Spleen (tissue), 11 donors: ENCODE measurements at regions not wholly inside any gene's neighbourhood (a gene's known extent, or its start where the extent isn't known, plus 50 kb on each side); places are given as distances from the start of the nearest gene placed in this dataset.

Source experiments
- DNase-seq: peaks from one replicate; pipeline ENCODE4 v3.0.0-alpha.2; 2020
- H3K27ac ChIP-seq, 8 donors: fragments of 200-600 bp; sonication (generic) in 7 of 8; 1 replicate in 4 of 8; 2 replicates in 4 of 8; pipeline versions ENCODE4 v1.5.0 to v1.8.0; 2016 to 2021; ENCODE audit warnings: inconsistent platforms in 4 of 8, mild to moderate bottlenecking in 4 of 8, moderate library complexity in 1 of 8
- H3K27me3 ChIP-seq, 7 donors: fragments of 200-600 bp; sonication (generic) in 6 of 7; replicated peaks in 1 of 7; 1 replicate in 4 of 7; 2 replicates in 3 of 7; pipeline versions ENCODE4 v1.5.0 to v1.8.0; 2016 to 2021; ENCODE audit warnings: inconsistent platforms in 3 of 7, mild to moderate bottlenecking in 1 of 7
- H3K36me3 ChIP-seq, 6 donors: fragments of 200-600 bp; sonication (generic) in 5 of 6; 1 replicate in 4 of 6; 2 replicates in 2 of 6; pipeline versions ENCODE4 v1.5.0 to v1.8.0; 2016 to 2021; ENCODE audit warnings: inconsistent platforms in 2 of 6
- H3K4me1 ChIP-seq, 6 donors: fragments of 200-600 bp; sonication (generic) in 5 of 6; 1 replicate in 3 of 6; 2 replicates in 3 of 6; pipeline versions ENCODE4 v1.5.0 to v1.8.0; 2016 to 2021; ENCODE audit warnings: inconsistent platforms in 3 of 6
- H3K4me3 ChIP-seq, 8 donors: fragments of 200-600 bp; sonication (generic) in 7 of 8; 1 replicate in 4 of 8; 2 replicates in 4 of 8; pipeline versions ENCODE4 v1.5.0 to v1.8.0; 2016 to 2021; ENCODE audit warnings: inconsistent platforms in 4 of 8, mild to moderate bottlenecking in 4 of 8, moderate library complexity in 2 of 8
- H3K9me3 ChIP-seq, 8 donors: fragments of 200-600 bp; sonication (generic) in 7 of 8; 1 replicate in 4 of 8; 2 replicates in 4 of 8; pipeline versions ENCODE4 v1.5.0 to v1.8.0; 2016 to 2021; ENCODE audit warnings: inconsistent platforms in 4 of 8
- CTCF ChIP-seq, 11 experiments: fragments of 200-600 bp in 7 of 11; fragments of 450-650 bp in 4 of 11; sonication (generic) in 4 of 11; IDR thresholded peaks in 8 of 11; conservative IDR thresholded peaks in 3 of 11; 1 replicate in 7 of 11; 2 replicates in 4 of 11; pipeline versions ENCODE4 v1.4.0 to v1.8.0; 2016 to 2021; ENCODE audit warnings: antibody characterized with exemption in 11 of 11, inconsistent platforms in 4 of 11, mild to moderate bottlenecking in 1 of 11
- POLR2A ChIP-seq, 3 donors: fragments of 450-650 bp; IDR thresholded peaks; one replicate each; pipeline ENCODE4 v1.5.1; 2017; ENCODE audit warnings: antibody characterized with exemption in 3 of 3, mild to moderate bottlenecking in 1 of 3
- POLR2AphosphoS5 ChIP-seq, 3 donors: sonication (generic); formaldehyde crosslinking; IDR thresholded peaks; one replicate each; pipeline ENCODE4 v1.5.1; 2017; ENCODE audit warnings: antibody characterized with exemption in 3 of 3
- WGBS, 5 donors: extraction: QIAGEN DNeasy Blood & Tissue Kit in 3 of 5; methylation state at CpG; one replicate each; pipeline versions ENCODE4 v1.1.5 to v1.1.7; 2013 to 2018; 5-methylcytosine and 5-hydroxymethylcytosine counted together
- intact Hi-C: fragments of 100-400 bp; cut with DNase I; formaldehyde crosslinking; loops from one replicate; pipeline ENCODE4 v1.15.0; 2023; ENCODE audit warnings: low total_unique reads
- donor health status: healthy with polysubstance abuse.
- donor health status: DM: no; HTN: no; CAD: no; lungs with moderate emphysema.
- donor health status: DM: no; HTN: no; CAD: no.
- donor health status: Bipolar disorder and iron deficiency.
- donor health status: healthy.
- donor health status: DM: no; HTN: no; CAD: no.
- donor health status: DM: yes; HTN: yes; CAD: no.

GRCh38 chr1:22267413-22268175 is 124.7 kb upstream of the WNT4 start:
- 58 to 81% (median 77%) methylated on average over 10 to 22 of the region's 22 CpGs for WGBS, 5 donors
- H3K36me3 ChIP-seq: no peaks in the 10 kb centered on the region
- peaks cover 0 to 43% (median 0%) of the 10 kb centered on the region in 7 donors for H3K27me3 ChIP-seq
- H3K9me3 ChIP-seq: no peaks in the 10 kb centered on the region
- no peak for TF ChIP-seq CTCF (IDR thresholded peaks at IDR 0.05 in 8 of 11, conservative IDR thresholded peaks at IDR 0.05 in 3 of 11)
- TF ChIP-seq POLR2A (IDR thresholded peaks at IDR 0.05): no peak
- no peak for TF ChIP-seq POLR2AphosphoS5 (IDR thresholded peaks at IDR 0.05)
- intact Hi-C loops: no loop called here
- no peak for DNase-seq
- H3K4me3 ChIP-seq: no peak overlapping the region
- H3K4me1 ChIP-seq: no peaks in the 10 kb centered on the region
- no peak overlapping the region for H3K27ac ChIP-seq

DNA sequence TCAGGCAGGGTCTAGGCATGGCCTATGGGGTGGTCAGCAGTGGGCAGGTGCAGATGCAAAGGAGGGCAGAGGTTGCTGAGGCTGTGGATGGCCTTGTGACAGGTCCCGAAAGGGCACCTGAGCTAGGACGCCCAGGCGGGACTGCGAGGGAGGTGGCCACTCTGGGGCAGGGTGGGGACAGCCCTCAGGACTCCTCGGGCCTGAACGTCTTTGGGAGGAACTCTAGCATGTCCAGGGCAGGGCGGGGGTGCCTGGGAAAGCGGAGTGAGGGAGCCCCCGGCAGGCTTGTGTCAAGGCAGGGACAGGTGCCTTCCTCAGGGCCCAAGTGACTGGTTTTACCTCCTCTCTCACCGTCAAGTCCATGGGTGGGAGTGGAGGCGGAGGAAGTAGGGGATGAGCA is 125.4 kb upstream of the WNT4 start:
- H3K36me3 ChIP-seq: no peaks in the 10 kb centered on the region
- 68 to 89% (median 75%) methylated on average over 11 of the region's 11 CpGs for WGBS, 5 donors
- H3K4me3 ChIP-seq: no peak overlapping the region
- H3K27ac ChIP-seq: no peak overlapping the region
- TF ChIP-seq POLR2AphosphoS5 (IDR thresholded peaks at IDR 0.05): no peak
- no peak for TF ChIP-seq POLR2A (IDR thresholded peaks at IDR 0.05)
- no peak for TF ChIP-seq CTCF (IDR thresholded peaks at IDR 0.05 in 8 of 11, conservative IDR thresholded peaks at IDR 0.05 in 3 of 11)
- H3K4me1 ChIP-seq: no peaks in the 10 kb centered on the region
- no peak for DNase-seq
- no peaks in the 10 kb centered on the region for H3K9me3 ChIP-seq
- peaks cover 0 to 40% (median 0%) of the 10 kb centered on the region in 7 donors for H3K27me3 ChIP-seq
- intact Hi-C loops: no loop called here

GRCh38 chr1:22271847-22272801 is 129.2 kb upstream of the WNT4 start:
- Histone ChIP-seq H3K27ac (no peak overlapping the region), H3K27me3 (peaks cover 0 to 28% (median 0%) of the 10 kb centered on the region in 7 donors), H3K9me3 (no peaks in the 10 kb centered on the region), H3K4me1 (no peaks in the 10 kb centered on the region), H3K36me3 (no peaks in the 10 kb centered on the region), H3K4me3 (no peak overlapping the region)
- TF ChIP-seq POLR2AphosphoS5 (IDR thresholded peaks at IDR 0.05) (no peak), POLR2A (IDR thresholded peaks at IDR 0.05) (no peak)
- 67 to 84% (median 78%) methylated on average over 8 of the region's 8 CpGs for WGBS, 5 donors
- intact Hi-C loops: loop anchor here (10.0 kb wide), 1 partner anchor 137 kb away; no protein-coding TSS in a partner anchor
- DNase-seq: no peak

DNA sequence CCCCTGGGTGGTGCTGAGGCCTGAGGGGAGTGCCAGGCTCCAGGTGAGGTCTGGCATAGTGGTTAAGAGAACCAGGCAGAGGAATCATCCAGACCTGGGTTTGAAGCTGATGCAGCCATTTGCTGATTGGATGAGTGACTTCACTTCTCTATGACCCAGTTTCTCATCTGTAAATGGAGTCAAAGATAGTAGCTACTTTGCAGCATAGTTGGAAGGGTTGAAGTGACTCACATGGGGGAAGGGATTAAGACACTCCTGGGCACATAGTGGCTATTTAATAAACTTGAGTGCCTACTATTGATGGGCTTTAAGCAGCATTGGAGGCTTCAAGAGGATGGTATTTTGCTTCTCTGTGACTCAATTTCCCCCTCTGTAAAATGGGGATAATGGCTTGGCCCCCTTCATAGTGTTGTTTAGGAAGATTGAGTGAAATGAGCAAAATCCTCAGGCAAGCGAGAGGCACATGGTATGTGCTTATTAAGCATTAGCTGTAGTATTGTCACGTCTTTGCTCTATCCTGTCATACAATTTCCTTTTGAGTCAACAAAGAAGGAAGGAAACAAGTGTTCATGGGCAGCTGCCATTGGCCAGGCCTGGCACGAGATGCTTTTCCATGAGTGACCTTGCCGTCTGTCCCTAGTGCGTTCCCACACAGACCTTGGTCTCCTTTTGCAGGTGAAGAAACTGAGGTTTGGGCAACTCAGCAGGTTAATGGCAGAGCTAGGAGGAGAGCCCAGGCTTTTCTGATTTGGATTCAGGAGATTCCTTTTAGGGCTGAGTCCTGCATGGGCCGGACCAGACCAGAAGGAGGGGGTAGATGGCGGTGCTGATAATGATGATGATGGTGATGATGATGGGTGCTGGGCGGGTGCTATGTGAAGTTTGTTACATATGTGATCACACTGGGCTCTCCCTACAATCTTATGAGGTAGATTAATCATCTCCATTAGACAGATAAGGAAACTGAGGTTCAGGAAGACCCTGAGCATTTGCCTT is 131.1 kb upstream of the WNT4 start:
- WGBS, 5 donors: 60 to 72% (median 67%) methylated on average over 8 of the region's 8 CpGs
- intact Hi-C loops: loop anchor here (10.0 kb wide), 1 partner anchor 139 kb away; no protein-coding TSS in a partner anchor
- H3K36me3 ChIP-seq: no peaks in the 10 kb centered on the region
- TF ChIP-seq POLR2AphosphoS5 (IDR thresholded peaks at IDR 0.05) (no peak), POLR2A (IDR thresholded peaks at IDR 0.05) (no peak), CTCF (IDR thresholded peaks at IDR 0.05 in 8 of 11, conservative IDR thresholded peaks at IDR 0.05 in 3 of 11) (no peak)
- DNase-seq: no peak
- no peak overlapping the region for H3K27ac ChIP-seq
- no peaks in the 10 kb centered on the region for H3K4me1 ChIP-seq
- H3K27me3 ChIP-seq: peaks cover 0 to 24% (median 0%) of the 10 kb centered on the region in 7 donors
- H3K9me3 ChIP-seq: no peaks in the 10 kb centered on the region
- H3K4me3 ChIP-seq: no peak overlapping the region
